Lung (tissue), 11 donors: ENCODE measurements at regions not wholly inside any gene's neighbourhood (a gene's known extent, or its start where the extent isn't known, plus 50 kb on each side); places are given as distances from the start of the nearest gene placed in this dataset.
A peak's percentile ranks its signal among the peaks of the same experiment; 100 is the strongest.

ENCODE experiments used
- ATAC-seq: fragments of 200-7000 bp; cut with Tn5 transposase; one replicate; pipeline ENCODE4 v1.9.1; 2020; ENCODE audit warnings: moderate number of reproducible peaks; ENCODE audit not compliant: insufficient read depth, low FRiP score
- DNase-seq, 3 donors: peaks; one replicate each; pipeline ENCODE4 v3.0.0-alpha.2; 2013 to 2017
- H3K27ac ChIP-seq, 2 donors: one replicate each; pipeline ENCODE4 v1.5.1; 2013; ENCODE audit warnings: mild to moderate bottlenecking in 2 of 2, moderate library complexity in 2 of 2, control low read depth in 1 of 2, inconsistent platforms in 1 of 2, low read depth in 1 of 2, low read length in 1 of 2
- H3K27me3 ChIP-seq, 3 donors: one replicate each; pipeline ENCODE4 v1.5.1; 2013; ENCODE audit warnings: low read length in 2 of 3; ENCODE audit not compliant: control insufficient read depth in 3 of 3, insufficient read depth in 3 of 3
- H3K36me3 ChIP-seq, 4 donors: one replicate each; pipeline ENCODE4 v1.5.1; 2013; ENCODE audit warnings: low read length in 4 of 4, mild to moderate bottlenecking in 1 of 4, moderate library complexity in 1 of 4; ENCODE audit not compliant: control insufficient read depth in 4 of 4, insufficient read depth in 4 of 4
- H3K4me1 ChIP-seq, 5 donors: one replicate each; pipeline ENCODE4 v1.5.1; 2013; ENCODE audit warnings: low read length in 5 of 5, mild to moderate bottlenecking in 2 of 5, moderate library complexity in 1 of 5; ENCODE audit not compliant: control insufficient read depth in 5 of 5, insufficient read depth in 5 of 5
- H3K4me3 ChIP-seq: one replicate; pipeline ENCODE4 v1.5.1; 2013; ENCODE audit warnings: mild to moderate bottlenecking, control low read depth, moderate library complexity
- H3K9ac ChIP-seq, 2 donors: one replicate each; pipeline ENCODE4 v1.5.1; 2013; ENCODE audit warnings: low read length in 2 of 2, control low read depth in 1 of 2; ENCODE audit not compliant: insufficient read depth in 1 of 2
- H3K9me3 ChIP-seq, 4 donors: one replicate each; pipeline ENCODE4 v1.5.1; 2013; ENCODE audit warnings: low read length in 3 of 4, mild to moderate bottlenecking in 1 of 4, moderate library complexity in 1 of 4; ENCODE audit not compliant: control insufficient read depth in 4 of 4, insufficient read depth in 3 of 4
- CTCF ChIP-seq: IDR thresholded peaks from 2 replicates; pipeline ENCODE4 v1.5.1; 2012; ENCODE audit warnings: mild to moderate bottlenecking; ENCODE audit errors: control extremely low read depth, extremely low read depth
- WGBS, 2 donors: extraction: QIAGEN DNeasy Blood & Tissue Kit; methylation state at CpG; one replicate each; pipeline ENCODE4 v1.1.7; 2013; 5-methylcytosine and 5-hydroxymethylcytosine counted together
- donor health status: control.
- donor health status: control.
- donor health status: Bipolar disorder and iron deficiency.
- donor health status: healthy.
- donor health status: DM: yes; HTN: yes; CAD: no.

DNA sequence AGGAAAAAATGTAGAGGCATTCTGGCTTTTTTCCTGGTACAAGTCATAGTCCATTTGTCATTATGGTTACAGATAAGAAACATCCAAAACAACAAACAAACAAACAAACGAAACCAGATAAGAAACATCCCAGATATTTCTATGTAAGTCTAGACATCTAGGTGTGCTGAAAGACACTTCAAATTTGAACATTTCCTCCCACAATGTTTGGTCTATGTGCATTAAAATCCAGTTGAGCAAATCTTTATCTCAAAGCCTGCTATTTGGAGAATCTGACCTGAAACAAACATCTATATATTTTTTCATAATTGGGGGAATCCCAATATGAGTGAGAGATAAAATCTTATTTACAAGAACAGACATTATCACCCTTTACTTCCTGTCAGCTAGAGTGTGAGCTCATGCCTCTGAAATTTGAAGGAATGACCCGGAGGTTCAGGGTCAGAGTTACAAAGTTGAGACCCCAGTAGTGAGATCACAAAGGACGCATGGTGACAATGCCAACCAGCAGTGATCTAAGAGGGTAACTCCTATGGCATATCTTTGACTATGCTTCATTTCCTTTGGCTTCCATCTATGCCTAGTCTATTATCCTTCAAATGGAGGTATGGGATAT, 182.9 kb upstream of the ATP1B1 start:
- H3K27me3 ChIP-seq = no peaks in the 10 kb centered on the region
- no peaks in the 10 kb centered on the region for H3K36me3 ChIP-seq
- H3K9me3 ChIP-seq = no peaks in the 10 kb centered on the region
- WGBS, 2 donors = 72 to 84% methylated on average over 3 of the region's 3 CpGs
- H3K4me3 ChIP-seq = no peak overlapping the region
- H3K9ac ChIP-seq = no peak overlapping the region
- peaks cover 4 to 21% (median 8%) of the 10 kb centered on the region in 5 donors for H3K4me1 ChIP-seq
- TF ChIP-seq CTCF = no peak
- no peak for ATAC-seq
- DNase-seq = peak in 1 of 3 donors; percentile 37
- no peak overlapping the region for H3K27ac ChIP-seq

GRCh38 chr1:168924976-168925375, 181.5 kb upstream of the ATP1B1 start:
- H3K27ac ChIP-seq = no peak overlapping the region
- peaks cover 4 to 19% (median 5%) of the 10 kb centered on the region in 5 donors for H3K4me1 ChIP-seq
- 91 to 96% methylated on average over 1 of the region's 1 CpG for WGBS, 2 donors
- ATAC-seq (no peak), DNase-seq (no peak)
- H3K9me3 ChIP-seq = no peaks in the 10 kb centered on the region
- H3K36me3 ChIP-seq = no peaks in the 10 kb centered on the region
- H3K4me3 ChIP-seq = no peak overlapping the region
- no peak for TF ChIP-seq CTCF
- H3K27me3 ChIP-seq = no peaks in the 10 kb centered on the region
- H3K9ac ChIP-seq = no peak overlapping the region

GRCh38 chr1:168926236-168926635, 180.3 kb upstream of the ATP1B1 start:
- H3K36me3 ChIP-seq = no peaks in the 10 kb centered on the region
- no peak for ATAC-seq
- H3K9ac ChIP-seq = no peak overlapping the region
- no peak overlapping the region for H3K27ac ChIP-seq
- no peaks in the 10 kb centered on the region for H3K27me3 ChIP-seq
- peaks cover 0 to 6% (median 4%) of the 10 kb centered on the region in 5 donors for H3K4me1 ChIP-seq
- no peak overlapping the region for H3K4me3 ChIP-seq
- WGBS, 2 donors = 93 to 96% methylated on average over 3 of the region's 3 CpGs
- no peaks in the 10 kb centered on the region for H3K9me3 ChIP-seq
- TF ChIP-seq CTCF = no peak
- DNase-seq = no peak

DNA sequence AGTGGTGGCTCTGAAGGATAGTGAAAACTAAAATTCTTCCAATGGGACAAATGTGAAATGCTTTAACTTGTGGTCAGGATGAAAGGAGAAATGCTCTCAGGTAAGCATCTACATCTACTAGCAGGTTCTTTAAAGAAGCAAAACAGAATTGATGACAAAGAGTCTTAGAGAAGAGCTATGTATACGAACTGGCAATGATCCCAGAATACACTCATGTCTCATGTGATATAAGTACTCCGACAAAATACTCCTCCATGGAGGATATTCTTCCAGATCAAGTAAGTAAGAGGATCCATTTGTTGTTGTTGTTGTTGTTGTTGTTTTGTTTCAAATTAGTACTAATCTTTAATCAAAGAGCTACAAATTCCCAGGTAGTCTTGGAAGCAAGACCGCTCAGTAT, 174.0 kb upstream of the ATP1B1 start:
- Histone ChIP-seq H3K36me3 (no peaks in the 10 kb centered on the region), H3K4me1 (peaks cover 0 to 4% (median 0%) of the 10 kb centered on the region in 5 donors), H3K27me3 (no peaks in the 10 kb centered on the region), H3K9ac (no peak overlapping the region), H3K4me3 (no peak overlapping the region), H3K9me3 (peaks cover 0 to 5% (median 0%) of the 10 kb centered on the region in 4 donors), H3K27ac (no peak overlapping the region)
- ATAC-seq (no peak), DNase-seq (no peak)
- TF ChIP-seq CTCF = no peak
- WGBS, 2 donors = 88 to 97% methylated on average over 3 of the region's 3 CpGs
